HG03060 (cell line): ENCODE measurements at regions not wholly inside any gene's neighbourhood (a gene's known extent, or its start where the extent isn't known, plus 50 kb on each side); places are given as distances from the start of the nearest gene placed in this dataset.

Source experiments
- ATAC-seq: cut with Tn5 transposase; IDR thresholded peaks from one replicate; pipeline ENCODE4 v1.9.1; 2021; ENCODE audit warnings: low read depth, moderate number of reproducible peaks; ENCODE audit not compliant: unreplicated experiment

GRCh38 chr4:170671171-170671570, 581.4 kb upstream of the AADAT start:
- no peak for ATAC-seq

- no peak for ATAC-seq
These were observed 578.1 kb upstream of the AADAT start for GRCh38 chr4:170667814-170668213.

GRCh38 chr4:170666909-170667308, 577.2 kb upstream of the AADAT start:
- no peak for ATAC-seq

DNA sequence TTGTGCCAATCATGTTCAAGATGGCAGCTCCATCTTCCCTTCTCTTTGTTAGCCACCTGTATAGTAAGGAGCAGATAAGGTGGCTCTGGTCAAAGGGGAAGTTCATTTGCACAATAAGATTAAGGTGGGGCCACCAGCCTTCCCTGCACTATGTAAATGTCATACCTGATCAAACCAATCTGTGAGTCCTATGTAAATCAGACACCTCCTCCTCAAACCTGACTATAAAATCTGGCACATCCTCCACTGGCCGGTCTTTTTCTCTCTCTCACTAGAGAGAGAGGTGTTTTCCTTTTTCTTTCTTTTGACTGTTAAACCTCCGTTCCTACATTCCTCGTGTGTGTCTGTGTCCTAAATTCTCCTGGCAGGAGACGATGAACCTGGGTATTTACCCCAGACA, 572.5 kb upstream of the AADAT start:
- ATAC-seq, result no peak

DNA sequence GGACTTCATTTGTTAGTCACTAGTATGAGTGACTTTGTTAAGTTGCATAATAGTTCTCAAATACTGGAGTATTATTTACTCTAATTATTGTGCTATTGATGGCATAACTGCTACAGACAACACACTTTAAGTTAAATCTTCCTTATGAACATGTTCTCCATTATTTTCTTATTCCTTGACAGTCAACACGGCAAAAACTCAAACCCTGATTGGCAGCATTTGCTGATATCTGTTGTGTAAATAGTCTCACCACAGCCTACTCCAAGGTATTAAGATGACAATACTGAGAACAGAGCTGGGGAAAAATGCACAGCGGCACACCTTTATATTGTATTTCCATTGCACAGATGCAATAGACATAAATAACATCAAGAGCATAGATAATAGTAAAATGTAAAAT, 568.0 kb upstream of the AADAT start:
- no peak for ATAC-seq

DNA sequence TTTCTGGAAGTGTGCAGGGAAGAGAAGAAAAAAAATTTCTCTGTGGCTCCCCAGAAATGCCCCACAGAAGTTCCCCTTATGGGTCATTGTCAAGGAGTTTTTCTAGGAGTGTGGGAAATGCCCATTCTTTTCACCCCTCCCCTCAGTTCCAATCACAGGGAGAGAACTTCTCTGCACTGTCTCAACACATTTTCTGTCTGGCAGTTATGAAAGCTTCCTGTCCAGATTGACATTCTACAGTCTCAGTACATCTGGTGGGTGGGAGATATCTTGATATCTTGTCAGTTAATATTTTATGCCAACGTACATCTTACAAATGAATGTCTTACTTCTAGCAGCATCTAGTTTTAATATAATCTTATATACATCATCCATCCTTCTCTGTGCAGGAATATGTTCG, 566.8 kb upstream of the AADAT start:
- no peak for ATAC-seq

DNA sequence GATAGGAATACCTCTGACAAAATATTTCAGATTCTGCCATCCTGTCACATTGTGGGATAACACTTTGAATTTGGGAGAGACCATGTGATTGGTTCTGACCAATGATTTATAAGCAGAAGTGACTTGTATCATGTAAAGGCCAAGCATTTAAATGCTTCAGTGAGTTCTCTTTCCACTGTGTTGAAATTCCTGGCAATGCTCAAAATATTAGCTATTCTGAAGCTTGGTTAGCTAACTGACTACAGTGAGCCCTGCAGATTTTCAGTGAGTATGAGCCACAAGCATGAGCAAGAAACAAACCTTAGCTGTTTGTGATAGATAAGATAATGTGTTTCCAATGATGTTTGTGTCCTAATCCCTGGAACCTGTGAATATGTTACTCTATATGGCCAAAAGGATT, 562.8 kb upstream of the AADAT start:
- ATAC-seq, result no peak

GRCh38 chr4:170651786-170652185, 562.0 kb upstream of the AADAT start:
- ATAC-seq, result no peak

DNA sequence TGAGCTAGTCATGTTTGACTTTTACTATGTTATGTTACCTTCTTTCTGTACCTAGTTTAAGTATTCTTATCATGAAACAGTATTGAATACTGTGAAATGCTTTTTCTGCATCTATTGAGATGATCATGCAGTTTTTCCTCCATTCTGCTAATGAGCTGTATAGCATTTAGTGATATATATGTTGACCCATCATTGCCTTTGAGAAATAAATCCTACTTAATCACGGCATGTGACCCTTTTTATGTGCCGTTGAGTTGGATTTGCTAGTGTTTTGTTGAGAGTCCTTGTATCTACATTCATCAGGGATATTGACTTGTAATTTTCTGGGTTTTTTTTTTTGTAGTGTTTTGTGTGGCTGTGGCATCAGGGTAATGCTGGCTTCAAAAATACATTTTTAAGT, 537.7 kb upstream of the AADAT start:
- no peak for ATAC-seq

DNA sequence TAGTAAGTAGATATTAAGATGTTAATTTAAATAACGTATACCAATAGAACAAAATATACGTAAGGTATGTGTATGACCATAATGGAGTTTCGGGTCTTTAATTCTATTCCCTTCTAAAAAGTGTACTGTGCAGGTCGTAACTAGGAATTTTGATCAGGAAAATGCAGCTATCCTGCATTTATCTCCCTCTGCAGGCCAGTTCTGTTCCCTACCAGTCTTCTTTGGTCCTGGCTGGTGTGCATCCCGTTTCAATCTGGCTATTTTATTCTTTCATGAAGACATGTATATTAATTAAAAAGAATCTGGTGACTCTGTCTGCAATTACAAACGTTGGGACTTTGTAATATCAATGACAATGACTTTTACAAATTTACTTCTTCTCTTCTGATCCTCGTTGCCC, 534.1 kb upstream of the AADAT start:
- no peak for ATAC-seq

DNA sequence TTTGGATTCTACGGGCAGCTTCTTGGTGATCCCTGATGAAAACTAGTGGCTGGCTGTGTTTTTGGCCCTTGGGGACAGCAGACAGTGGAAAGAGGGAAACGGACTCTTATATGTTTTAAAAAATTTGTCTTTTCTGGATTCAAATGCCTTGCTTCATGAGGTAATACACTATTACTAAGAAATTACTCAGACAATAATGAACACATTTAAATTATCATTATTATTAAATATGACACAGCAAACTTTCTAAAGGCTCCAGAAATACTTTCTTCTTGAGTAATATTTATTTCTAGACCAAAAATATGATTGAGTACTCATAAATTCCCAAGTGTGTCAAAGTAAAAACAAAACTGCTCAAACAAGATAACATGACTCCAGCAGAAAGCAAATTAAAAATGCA, 520.7 kb upstream of the AADAT start:
- no peak for ATAC-seq

DNA sequence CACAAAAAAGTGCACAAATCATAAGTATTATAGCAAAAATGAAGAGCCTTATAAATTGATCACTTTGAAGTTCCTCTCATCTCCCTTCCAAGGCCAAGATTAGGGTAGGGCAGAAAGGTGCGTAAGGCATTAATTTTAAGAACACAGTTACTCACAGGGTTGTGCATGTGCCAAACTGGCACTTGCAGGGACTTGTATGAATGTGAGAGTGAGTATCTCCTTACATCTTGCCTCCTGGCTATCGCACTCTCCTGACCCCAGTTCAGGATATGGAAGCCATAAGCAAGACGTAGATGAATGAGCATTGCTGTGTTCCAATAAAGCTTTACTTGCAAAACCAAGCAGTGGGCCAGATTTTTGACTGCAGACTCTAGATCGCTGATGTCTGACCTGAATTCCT, 510.1 kb upstream of the AADAT start:
- ATAC-seq, result no peak

GRCh38 chr4:170591076-170591475, 501.3 kb upstream of the AADAT start:
- no peak for ATAC-seq

DNA sequence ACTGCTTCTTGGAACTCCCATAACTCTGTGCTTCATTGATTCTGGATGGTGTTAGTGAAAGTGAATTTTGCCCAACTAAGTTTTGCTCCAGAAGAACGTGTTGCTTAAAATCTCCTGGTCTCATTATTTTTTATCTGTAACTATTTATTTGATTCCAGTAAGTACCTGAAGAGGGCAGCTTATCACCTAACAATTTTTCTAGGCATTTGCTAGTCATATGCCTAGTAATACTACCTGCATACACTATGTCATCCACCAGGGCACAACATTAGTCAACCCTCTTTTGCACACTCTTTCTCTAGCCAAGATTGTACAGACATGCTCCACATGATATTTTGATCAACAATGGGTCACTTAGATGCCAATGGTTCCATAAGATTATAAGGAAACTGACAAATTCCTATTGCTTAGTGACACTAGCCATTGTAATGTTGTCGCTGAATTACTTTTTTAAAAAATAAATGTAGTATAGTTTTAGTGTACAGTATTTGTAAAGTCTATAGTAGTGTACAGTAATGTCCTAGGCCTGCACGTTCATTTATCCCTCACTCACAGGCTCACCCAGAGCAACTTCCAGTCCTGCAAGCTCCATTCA, 499.9 kb upstream of the AADAT start:
- peak; percentile 77 for ATAC-seq

DNA sequence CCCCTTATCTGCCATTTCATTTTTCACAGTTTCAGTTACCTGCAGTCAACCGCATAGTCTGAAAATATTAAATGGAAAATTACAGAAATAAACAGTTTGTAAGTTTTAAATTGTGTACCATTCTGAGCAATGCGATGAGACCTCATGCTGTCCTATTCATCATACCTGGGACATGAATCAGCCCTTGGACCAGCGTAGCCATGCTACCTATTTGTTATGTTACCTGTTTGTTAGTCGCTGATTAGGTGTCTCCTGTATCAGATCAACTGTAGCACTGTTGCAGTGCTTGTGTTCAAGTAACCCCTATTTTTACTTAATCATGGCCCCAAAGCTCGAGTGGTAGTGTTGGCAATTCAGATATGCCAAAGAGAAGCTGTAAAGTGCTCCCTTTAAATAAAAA, 492.2 kb upstream of the AADAT start:
- ATAC-seq, result no peak

GRCh38 chr4:170581322-170581721, 491.6 kb upstream of the AADAT start:
- ATAC-seq, result no peak

DNA sequence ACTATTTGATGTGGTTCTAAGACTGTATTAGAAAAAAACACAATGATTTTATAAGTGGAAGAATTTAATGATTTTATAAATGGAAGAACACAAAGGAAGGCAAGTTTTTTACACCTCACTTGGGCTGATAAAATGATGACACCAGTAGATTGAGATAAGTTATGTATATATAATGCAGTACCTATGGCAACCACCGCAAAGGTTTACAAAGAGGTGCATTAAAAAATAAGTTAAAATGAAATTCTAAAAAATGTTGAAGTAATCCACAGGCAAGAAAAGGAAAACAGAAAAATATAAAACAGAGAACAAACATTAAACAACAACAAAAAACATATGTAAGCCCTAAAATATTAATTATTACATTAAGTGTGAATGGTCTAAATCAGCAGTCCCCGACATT, 490.9 kb upstream of the AADAT start:
- no peak for ATAC-seq

- ATAC-seq, result no peak
These were observed 449.2 kb upstream of the AADAT start for GRCh38 chr4:170538821-170539473.

GRCh38 chr4:170529748-170530722, 440.3 kb upstream of the AADAT start:
- ATAC-seq, result no peak

DNA sequence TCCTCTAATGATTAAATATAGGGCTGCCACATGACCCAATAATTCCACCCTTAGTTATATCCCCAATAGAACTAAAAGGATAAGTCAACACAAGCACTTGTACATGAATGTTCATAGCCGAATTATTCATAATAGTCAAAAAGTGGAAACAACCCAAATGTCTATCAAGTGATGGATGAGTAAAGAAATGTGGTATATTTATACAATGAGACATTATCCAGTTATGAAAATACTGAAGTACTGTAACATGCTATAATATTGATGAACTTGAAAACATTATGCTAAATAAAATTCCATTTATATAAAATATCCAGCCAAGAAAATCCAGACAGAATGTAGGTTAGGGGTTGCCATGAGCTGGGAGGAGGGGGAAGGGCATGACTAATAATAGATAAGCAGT, 436.7 kb upstream of the AADAT start:
- no peak for ATAC-seq

- no peak for ATAC-seq
These were observed 432.7 kb upstream of the AADAT start for GRCh38 chr4:170522427-170522970.
